ENCODE measurements at regions not wholly inside any gene's neighbourhood (a gene's known extent, or its start where the extent isn't known, plus 50 kb on each side); places are given as distances from the start of the nearest gene placed in this dataset.

DNA sequence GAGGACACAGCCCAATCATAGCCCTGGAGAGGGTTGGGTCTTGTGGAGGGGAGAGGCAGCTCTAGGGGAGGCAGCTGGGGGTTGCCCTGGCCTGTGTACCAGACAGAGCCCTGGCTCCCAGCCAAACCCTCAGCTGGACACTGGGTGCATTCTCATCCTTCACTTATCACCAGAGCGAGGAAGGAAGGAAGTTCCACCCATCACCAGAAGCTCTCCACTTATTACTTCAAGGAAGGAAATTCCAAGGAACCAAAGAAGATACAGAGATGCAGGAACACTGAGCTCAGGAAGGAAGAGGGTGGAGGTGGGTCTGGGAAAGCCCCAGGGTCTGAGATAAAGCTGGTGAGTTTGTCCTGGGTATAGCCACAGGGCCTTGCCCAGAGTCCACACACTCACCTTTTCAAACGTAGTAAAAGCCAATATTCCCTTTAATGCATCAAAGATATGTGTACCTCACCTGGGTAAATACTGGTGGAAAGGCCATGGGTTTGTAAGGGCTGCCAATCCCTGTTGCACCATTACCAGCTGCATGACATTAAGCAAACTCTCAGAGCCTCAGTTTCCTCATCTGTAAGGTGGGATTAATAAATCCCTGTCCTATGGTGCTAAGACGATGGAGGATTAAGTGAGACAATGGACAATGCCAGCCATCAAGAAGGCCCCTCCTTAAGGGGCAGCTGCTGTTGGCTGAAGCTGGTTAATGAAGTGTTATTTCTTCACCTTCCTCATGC lies 109.7 kb upstream of the NAA20 start:
- H3K4me1 Mint-ChIP-seq: peaks cover 0 to 5% of the 10 kb centered on the region in 2 donors
- ATAC-seq (no peak), DNase-seq (no peak)
- H3K4me1 ChIP-seq (ENCODE audit: control insufficient read depth, insufficient read depth, low read length): no peaks in the 10 kb centered on the region
- no peaks in the 10 kb centered on the region for H3K36me3 Mint-ChIP-seq
- H3K27ac Mint-ChIP-seq: no peak overlapping the region
- H3K4me3 ChIP-seq (ENCODE audit: low read length): no peak overlapping the region
- no peaks in the 10 kb centered on the region for H3K36me3 ChIP-seq (ENCODE audit: control insufficient read depth, insufficient read depth, low read length)
- TF ChIP-seq, protein P1, sequence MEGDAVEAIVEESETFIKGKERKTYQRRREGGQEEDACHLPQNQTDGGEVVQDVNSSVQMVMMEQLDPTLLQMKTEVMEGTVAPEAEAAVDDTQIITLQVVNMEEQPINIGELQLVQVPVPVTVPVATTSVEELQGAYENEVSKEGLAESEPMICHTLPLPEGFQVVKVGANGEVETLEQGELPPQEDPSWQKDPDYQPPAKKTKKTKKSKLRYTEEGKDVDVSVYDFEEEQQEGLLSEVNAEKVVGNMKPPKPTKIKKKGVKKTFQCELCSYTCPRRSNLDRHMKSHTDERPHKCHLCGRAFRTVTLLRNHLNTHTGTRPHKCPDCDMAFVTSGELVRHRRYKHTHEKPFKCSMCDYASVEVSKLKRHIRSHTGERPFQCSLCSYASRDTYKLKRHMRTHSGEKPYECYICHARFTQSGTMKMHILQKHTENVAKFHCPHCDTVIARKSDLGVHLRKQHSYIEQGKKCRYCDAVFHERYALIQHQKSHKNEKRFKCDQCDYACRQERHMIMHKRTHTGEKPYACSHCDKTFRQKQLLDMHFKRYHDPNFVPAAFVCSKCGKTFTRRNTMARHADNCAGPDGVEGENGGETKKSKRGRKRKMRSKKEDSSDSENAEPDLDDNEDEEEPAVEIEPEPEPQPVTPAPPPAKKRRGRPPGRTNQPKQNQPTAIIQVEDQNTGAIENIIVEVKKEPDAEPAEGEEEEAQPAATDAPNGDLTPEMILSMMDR (IDR thresholded peaks at IDR 0.05): no peak
- H3K27ac ChIP-seq (ENCODE audit: low read length): no peak overlapping the region
- 83% methylated on average over 1 of the region's 3 CpGs for WGBS (ENCODE audit: insufficient coverage)
- H3K9me3 ChIP-seq (ENCODE audit: control insufficient read depth, insufficient read depth, low read length): no peaks in the 10 kb centered on the region
- intact Hi-C loops (cut with micrococcal nuclease): no loop called here
- no peak overlapping the region for H3K4me3 Mint-ChIP-seq
- H3K27me3 Mint-ChIP-seq (ENCODE audit: low read depth in 2 of 2): peaks cover 0 to 11% of the 10 kb centered on the region in 2 donors
- no peaks in the 10 kb centered on the region for H3K27me3 ChIP-seq (ENCODE audit: control insufficient read depth, insufficient read depth, low read length)
- H3K9me3 Mint-ChIP-seq: no peaks in the 10 kb centered on the region

DNA sequence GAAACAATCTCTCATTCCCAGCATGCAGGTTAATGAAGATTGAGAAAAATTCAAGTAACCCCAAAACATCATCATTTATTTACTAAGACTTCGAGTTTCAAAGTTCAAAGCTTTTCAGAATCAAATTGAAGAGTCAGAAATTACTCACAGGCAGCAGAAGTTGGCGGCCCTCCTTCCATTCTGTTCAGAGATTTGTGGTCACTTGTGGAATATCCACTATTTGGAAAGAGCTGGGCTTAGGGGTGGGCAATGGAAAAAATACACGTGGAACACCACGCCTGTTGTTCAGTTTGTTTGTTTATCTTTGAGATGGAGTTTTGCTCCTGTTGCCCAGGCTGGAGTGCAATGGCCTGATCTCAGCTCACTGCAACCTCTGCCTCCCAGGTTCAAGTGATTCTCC lies 108.6 kb upstream of the NAA20 start:
- intact Hi-C loops (cut with micrococcal nuclease): no loop called here
- Mint-ChIP-seq H3K27ac (no peak overlapping the region), H3K27me3 (ENCODE audit: low read depth in 2 of 2) (peaks cover 0 to 11% of the 10 kb centered on the region in 2 donors)

DNA sequence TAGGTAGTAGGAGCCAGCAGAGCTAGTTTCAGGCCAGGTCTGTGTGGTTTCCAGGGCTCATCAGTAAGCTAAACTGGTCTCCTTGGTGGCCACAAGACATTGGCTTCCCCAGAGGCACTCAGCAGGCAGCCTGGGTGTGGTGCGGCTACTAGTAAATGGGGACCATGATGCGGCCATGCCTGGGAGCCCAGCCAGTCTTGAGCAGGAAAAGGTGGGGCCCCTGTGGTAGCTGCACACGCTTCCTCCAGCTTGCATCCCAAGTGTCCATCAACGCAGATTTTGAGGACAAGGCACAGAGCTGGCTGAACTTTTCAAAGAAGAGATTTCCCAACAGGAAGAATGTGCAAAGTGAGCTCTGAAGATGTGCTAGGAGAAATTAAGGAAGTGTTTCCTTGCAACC lies 107.4 kb upstream of the NAA20 start:
- TF ChIP-seq, protein P1 (IDR thresholded peaks at IDR 0.05): no peak
- Histone ChIP-seq H3K4me3 (ENCODE audit: low read length) (no peak overlapping the region), H3K27ac (ENCODE audit: low read length) (no peak overlapping the region), H3K36me3 (ENCODE audit: control insufficient read depth, insufficient read depth, low read length) (no peaks in the 10 kb centered on the region), H3K4me1 (ENCODE audit: control insufficient read depth, insufficient read depth, low read length) (peaks cover 4% of the 10 kb centered on the region), H3K9me3 (ENCODE audit: control insufficient read depth, insufficient read depth, low read length) (no peaks in the 10 kb centered on the region), H3K27me3 (ENCODE audit: control insufficient read depth, insufficient read depth, low read length) (no peaks in the 10 kb centered on the region)
- Mint-ChIP-seq H3K27me3 (ENCODE audit: low read depth in 2 of 2) (peaks cover 0 to 11% of the 10 kb centered on the region in 2 donors), H3K4me1 (no peaks in the 10 kb centered on the region), H3K36me3 (no peaks in the 10 kb centered on the region), H3K4me3 (no peak overlapping the region), H3K9me3 (no peaks in the 10 kb centered on the region), H3K27ac (no peak overlapping the region)
- DNase-seq: no peak
- intact Hi-C loops (cut with micrococcal nuclease): no loop called here
- no peak for ATAC-seq
- 49% methylated on average over 4 of the region's 4 CpGs for WGBS (ENCODE audit: insufficient coverage)

More for the DNA sequence above, 108.6 kb upstream of the NAA20 start:
- Mint-ChIP-seq H3K9me3 (no peaks in the 10 kb centered on the region), H3K4me1 (no peaks in the 10 kb centered on the region), H3K36me3 (no peaks in the 10 kb centered on the region), H3K4me3 (no peak overlapping the region)
- ATAC-seq (no peak), DNase-seq (no peak)
- Histone ChIP-seq H3K4me3 (ENCODE audit: low read length) (no peak overlapping the region), H3K4me1 (ENCODE audit: control insufficient read depth, insufficient read depth, low read length) (no peaks in the 10 kb centered on the region), H3K9me3 (ENCODE audit: control insufficient read depth, insufficient read depth, low read length) (no peaks in the 10 kb centered on the region), H3K27ac (ENCODE audit: low read length) (no peak overlapping the region), H3K36me3 (ENCODE audit: control insufficient read depth, insufficient read depth, low read length) (no peaks in the 10 kb centered on the region), H3K27me3 (ENCODE audit: control insufficient read depth, insufficient read depth, low read length) (no peaks in the 10 kb centered on the region)
- WGBS (ENCODE audit: insufficient coverage): 81% methylated on average over 4 of the region's 4 CpGs
- TF ChIP-seq, protein P1 (IDR thresholded peaks at IDR 0.05): no peak

All from natural killer cell (primary cell).